ENCODE measurements at regions not wholly inside any gene's neighbourhood (a gene's known extent, or its start where the extent isn't known, plus 50 kb on each side); places are given as distances from the start of the nearest gene placed in this dataset.

DNA sequence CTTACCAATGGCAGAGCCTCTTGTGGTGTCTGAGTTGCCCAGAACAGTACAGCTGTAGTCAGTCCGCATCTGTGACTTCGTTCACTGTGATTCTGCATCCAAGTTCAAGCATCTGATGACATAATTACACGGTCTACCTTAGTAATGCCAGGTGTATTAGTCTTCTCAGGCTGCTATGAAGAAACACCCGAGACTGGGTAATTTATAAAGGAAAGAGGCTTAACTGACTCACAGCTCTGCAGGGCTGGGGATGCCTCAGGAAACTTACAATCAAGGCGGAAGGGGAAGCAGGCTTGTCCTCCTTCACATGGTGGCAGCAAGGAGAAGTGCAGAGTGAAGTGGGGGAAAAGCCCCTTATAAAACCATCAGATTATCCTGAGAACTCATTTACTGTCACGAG lies 163.9 kb upstream of the SULF2 start:
- H3K4me3 ChIP-seq (ENCODE audit: low read depth, low read length), result no peak overlapping the region
- no peak for TF ChIP-seq POLR2A (IDR thresholded peaks at IDR 0.05; ENCODE audit: extremely low read depth, insufficient read length)
- TF ChIP-seq, protein P1, sequence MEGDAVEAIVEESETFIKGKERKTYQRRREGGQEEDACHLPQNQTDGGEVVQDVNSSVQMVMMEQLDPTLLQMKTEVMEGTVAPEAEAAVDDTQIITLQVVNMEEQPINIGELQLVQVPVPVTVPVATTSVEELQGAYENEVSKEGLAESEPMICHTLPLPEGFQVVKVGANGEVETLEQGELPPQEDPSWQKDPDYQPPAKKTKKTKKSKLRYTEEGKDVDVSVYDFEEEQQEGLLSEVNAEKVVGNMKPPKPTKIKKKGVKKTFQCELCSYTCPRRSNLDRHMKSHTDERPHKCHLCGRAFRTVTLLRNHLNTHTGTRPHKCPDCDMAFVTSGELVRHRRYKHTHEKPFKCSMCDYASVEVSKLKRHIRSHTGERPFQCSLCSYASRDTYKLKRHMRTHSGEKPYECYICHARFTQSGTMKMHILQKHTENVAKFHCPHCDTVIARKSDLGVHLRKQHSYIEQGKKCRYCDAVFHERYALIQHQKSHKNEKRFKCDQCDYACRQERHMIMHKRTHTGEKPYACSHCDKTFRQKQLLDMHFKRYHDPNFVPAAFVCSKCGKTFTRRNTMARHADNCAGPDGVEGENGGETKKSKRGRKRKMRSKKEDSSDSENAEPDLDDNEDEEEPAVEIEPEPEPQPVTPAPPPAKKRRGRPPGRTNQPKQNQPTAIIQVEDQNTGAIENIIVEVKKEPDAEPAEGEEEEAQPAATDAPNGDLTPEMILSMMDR (IDR thresholded peaks at IDR 0.05; ENCODE audit: low read depth, low read length), result no peak
- TF ChIP-seq, protein P2, sequence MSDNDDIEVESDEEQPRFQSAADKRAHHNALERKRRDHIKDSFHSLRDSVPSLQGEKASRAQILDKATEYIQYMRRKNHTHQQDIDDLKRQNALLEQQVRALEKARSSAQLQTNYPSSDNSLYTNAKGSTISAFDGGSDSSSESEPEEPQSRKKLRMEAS (IDR thresholded peaks at IDR 0.05; ENCODE audit: low read depth, low read length), result no peak
- DNase-seq (ENCODE audit: low read depth), result peak; percentile 20

DNA sequence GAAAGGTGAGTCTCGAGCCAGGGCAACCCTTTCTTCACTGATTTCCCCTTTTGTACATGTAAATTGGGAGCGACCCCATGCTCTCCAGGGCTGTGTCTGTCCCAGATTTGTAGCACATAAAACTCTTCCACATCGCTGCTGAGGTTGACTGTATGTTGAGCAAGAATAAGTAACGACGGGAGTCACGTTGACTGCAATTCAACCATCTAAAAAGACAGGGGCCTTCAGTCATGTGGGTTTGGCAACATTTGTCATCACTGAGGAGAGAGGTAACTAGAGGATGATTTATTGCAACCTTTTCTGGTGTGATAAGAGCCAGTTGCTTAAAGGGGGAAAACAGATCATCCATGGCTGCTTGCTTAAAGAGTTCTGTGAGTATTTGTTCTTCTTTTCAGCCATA lies 159.4 kb upstream of the SULF2 start:
- no peak for DNase-seq (ENCODE audit: low read depth)
- no peak for TF ChIP-seq MYC (IDR thresholded peaks at IDR 0.05; ENCODE audit: low read depth, low read length)
- TF ChIP-seq, protein P2 (IDR thresholded peaks at IDR 0.05; ENCODE audit: low read depth, low read length), result no peak
- TF ChIP-seq, protein P1 (IDR thresholded peaks at IDR 0.05; ENCODE audit: low read depth, low read length), result no peak
- no peak for TF ChIP-seq POLR2A (IDR thresholded peaks at IDR 0.05; ENCODE audit: extremely low read depth, insufficient read length)
- no peak overlapping the region for H3K4me3 ChIP-seq (ENCODE audit: low read depth, low read length)

DNA sequence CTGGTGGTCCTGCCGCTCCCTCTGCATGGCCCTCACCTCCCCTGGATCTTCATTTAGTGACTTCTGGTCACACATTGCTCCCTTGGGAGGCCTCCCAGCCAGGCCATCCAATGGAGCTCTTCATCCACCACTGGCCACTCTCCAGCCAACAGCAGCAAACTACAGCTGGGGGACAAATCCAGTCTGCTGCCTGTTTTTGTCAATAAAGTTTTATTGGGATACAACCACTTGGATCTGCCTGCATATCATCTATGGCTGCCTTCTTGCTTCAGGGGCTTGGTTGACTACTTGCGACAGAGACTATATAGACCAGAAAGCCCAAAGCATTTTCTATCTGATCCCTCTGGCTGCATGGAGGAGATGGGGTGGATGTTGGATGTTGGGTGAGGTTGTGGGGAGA lies 156.6 kb upstream of the SULF2 start:
- TF ChIP-seq, protein P2 (IDR thresholded peaks at IDR 0.05; ENCODE audit: low read depth, low read length), result no peak
- TF ChIP-seq, protein P1 (IDR thresholded peaks at IDR 0.05; ENCODE audit: low read depth, low read length), result no peak
- TF ChIP-seq MYC (IDR thresholded peaks at IDR 0.05; ENCODE audit: low read depth, low read length) (no peak), POLR2A (IDR thresholded peaks at IDR 0.05; ENCODE audit: extremely low read depth, insufficient read length) (no peak)
- no peak overlapping the region for H3K4me3 ChIP-seq (ENCODE audit: low read depth, low read length)
- no peak for DNase-seq (ENCODE audit: low read depth)

DNA sequence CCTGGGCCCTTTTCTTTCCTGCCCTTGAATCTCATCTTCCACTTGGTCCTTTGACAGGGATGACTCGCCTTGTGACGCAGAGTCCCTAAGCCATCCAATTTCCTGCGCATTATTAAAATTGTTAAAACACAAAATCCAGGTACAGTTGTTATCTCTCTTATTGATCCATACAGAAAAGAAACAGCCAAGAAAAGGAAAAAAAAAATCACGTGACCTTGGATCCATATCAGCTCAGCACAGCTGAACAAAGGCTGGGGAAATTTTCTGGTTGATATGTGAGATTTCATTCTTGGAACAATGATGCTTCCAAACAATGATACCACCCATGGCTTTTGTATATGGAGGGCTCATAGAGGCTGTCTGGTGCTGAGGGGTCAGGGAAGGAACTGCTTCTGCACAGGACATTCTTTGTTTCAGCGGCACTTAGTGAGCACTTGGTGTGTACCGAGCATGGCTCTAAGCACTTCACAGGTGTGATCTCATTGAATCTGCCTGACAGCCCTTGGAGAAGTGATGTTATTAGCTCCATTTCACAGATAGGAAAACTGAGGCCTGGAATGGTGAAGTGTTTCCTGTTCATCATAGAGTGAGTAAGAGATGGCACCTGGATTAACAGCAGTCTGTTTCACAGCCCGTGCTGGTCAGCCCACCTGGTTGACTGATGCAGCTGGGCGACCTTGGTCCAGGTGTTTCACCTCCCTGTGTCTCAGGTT lies 155.0 kb upstream of the SULF2 start:
- TF ChIP-seq MYC (IDR thresholded peaks at IDR 0.05; ENCODE audit: low read depth, low read length), result no peak
- TF ChIP-seq, protein P1 (IDR thresholded peaks at IDR 0.05; ENCODE audit: low read depth, low read length), result no peak
- TF ChIP-seq POLR2A (IDR thresholded peaks at IDR 0.05; ENCODE audit: extremely low read depth, insufficient read length), result no peak
- TF ChIP-seq, protein P2 (IDR thresholded peaks at IDR 0.05; ENCODE audit: low read depth, low read length), result no peak
- no peak overlapping the region for H3K4me3 ChIP-seq (ENCODE audit: low read depth, low read length)
- no peak for DNase-seq (ENCODE audit: low read depth)

DNA sequence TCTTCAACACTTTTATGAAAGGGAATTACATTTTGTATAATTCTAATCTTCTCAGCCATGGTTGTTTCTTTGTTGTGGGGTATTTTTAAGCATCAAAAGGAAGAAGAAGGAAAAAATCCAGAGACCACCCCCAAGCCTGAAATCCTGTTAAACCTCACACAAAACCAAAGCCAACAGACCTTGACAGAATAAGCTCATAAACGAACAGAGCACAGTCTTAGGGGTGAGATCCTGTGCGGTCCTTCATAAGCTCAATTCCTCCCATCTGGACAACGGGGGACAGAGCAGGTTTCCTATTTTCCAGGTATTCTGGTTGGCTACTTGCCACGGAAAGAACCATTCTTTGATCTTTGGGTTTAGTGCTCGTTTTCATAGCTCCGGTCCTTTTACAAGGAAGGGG lies 151.3 kb upstream of the SULF2 start:
- H3K4me3 ChIP-seq (ENCODE audit: low read depth, low read length), result no peak overlapping the region
- DNase-seq (ENCODE audit: low read depth), result no peak
- no peak for TF ChIP-seq MYC (IDR thresholded peaks at IDR 0.05; ENCODE audit: low read depth, low read length)
- TF ChIP-seq, protein P1 (IDR thresholded peaks at IDR 0.05; ENCODE audit: low read depth, low read length), result no peak
- TF ChIP-seq POLR2A (IDR thresholded peaks at IDR 0.05; ENCODE audit: extremely low read depth, insufficient read length), result no peak
- TF ChIP-seq, protein P2 (IDR thresholded peaks at IDR 0.05; ENCODE audit: low read depth, low read length), result no peak
